ENCODE measurements at regions not wholly inside any gene's neighbourhood (a gene's known extent, or its start where the extent isn't known, plus 50 kb on each side); places are given as distances from the start of the nearest gene placed in this dataset.

DNA sequence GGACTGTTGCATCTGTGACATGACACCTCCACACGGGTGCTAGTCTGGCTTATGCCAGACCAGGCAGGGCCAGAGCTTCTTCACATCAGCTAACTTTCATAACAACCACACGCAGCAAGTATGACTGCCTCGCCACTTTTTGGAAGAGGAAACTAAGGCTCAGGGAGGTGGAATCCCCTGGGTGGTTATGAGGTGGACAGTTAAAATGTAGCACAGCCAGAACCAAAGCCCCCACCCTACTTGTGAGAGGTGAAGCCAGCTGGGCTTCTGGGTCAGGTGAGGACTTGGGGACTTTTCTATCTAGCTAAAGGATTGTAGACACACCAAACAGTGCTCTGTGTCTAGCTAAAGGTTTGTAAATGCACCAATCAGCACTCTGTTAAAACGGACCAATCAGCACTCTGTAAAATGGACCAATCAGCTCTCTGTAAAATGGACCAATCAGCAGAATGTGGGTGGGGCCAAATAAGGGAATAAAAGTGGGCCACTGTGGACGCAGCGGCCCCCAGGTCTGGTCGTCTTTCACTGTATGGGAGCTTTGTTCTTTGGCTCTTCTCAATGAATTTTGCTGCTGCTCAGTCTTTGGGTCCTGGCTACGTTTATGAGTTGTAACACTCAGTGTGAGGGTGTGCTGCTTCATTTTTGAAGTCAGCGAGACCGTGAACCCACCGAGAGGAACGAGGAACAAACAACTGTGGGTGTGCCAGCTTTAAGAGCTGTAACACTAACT lies 171.0 kb downstream of the PTPN20 start:
- no peak for DNase-seq (ENCODE audit: low read depth)
- no peak overlapping the region for H3K4me3 ChIP-seq (ENCODE audit: low read depth, low read length)
- TF ChIP-seq, protein P1, sequence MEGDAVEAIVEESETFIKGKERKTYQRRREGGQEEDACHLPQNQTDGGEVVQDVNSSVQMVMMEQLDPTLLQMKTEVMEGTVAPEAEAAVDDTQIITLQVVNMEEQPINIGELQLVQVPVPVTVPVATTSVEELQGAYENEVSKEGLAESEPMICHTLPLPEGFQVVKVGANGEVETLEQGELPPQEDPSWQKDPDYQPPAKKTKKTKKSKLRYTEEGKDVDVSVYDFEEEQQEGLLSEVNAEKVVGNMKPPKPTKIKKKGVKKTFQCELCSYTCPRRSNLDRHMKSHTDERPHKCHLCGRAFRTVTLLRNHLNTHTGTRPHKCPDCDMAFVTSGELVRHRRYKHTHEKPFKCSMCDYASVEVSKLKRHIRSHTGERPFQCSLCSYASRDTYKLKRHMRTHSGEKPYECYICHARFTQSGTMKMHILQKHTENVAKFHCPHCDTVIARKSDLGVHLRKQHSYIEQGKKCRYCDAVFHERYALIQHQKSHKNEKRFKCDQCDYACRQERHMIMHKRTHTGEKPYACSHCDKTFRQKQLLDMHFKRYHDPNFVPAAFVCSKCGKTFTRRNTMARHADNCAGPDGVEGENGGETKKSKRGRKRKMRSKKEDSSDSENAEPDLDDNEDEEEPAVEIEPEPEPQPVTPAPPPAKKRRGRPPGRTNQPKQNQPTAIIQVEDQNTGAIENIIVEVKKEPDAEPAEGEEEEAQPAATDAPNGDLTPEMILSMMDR (conservative IDR thresholded peaks at IDR 0.05; ENCODE audit: low read depth, low read length) = no peak

DNA sequence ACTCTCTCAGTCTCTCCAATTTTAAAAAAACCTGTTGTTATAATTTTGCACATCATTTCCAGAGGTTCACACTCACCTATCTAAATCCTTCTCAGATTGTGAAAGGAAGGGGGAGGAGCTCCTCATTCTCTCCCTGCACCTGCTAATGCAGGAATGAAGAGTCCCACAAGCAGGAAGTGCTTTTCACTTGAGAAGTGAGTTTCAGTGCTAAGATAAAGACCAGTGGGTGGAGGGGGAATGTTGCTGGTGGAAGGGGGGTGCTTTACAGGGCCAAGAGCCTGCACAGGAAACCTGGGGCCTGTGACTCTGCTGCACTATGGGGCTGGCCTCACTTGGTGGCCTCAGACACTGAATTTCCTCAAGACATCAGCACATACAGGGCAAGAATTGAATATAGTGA lies 176.4 kb downstream of the PTPN20 start:
- DNase-seq (ENCODE audit: low read depth) = no peak
- TF ChIP-seq, protein P1 (conservative IDR thresholded peaks at IDR 0.05; ENCODE audit: low read depth, low read length) = no peak
- no peak overlapping the region for H3K4me3 ChIP-seq (ENCODE audit: low read depth, low read length)

DNA sequence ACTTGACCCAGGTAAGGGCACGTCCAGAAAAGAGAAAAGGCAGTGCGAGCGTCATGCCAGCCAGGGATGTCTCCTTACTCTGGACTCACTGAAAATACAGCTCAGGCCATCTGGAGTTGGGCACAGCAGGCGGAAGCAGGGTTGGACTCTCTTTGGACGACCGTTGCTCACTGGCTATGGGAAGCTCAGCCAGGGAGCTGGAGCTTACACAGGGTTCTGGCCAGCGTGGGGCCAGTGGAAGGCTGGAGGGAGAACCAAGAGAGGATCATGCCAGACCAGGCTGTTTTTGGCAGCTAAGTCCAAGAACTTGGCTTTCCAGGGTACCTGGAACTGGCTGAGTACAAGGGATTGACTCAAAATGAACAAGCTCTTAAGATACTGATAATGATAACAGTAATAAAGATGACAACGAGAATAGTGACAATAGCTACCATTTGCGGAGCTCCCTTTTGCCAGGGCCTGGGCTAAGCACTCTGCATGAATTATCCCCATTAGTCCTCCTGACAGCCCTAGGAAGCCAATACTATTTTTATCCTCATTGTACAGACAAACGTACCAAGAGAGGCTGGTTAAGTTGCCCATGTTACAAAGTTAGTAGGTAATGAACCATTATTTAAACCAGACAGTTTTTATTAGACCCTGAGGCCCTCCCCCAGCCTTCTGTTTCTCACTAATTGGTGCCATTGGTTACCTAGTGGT lies 177.6 kb downstream of the PTPN20 start:
- no peak overlapping the region for H3K4me3 ChIP-seq (ENCODE audit: low read depth, low read length)
- DNase-seq (ENCODE audit: low read depth) = no peak
- TF ChIP-seq, protein P1 (conservative IDR thresholded peaks at IDR 0.05; ENCODE audit: low read depth, low read length) = no peak

DNA sequence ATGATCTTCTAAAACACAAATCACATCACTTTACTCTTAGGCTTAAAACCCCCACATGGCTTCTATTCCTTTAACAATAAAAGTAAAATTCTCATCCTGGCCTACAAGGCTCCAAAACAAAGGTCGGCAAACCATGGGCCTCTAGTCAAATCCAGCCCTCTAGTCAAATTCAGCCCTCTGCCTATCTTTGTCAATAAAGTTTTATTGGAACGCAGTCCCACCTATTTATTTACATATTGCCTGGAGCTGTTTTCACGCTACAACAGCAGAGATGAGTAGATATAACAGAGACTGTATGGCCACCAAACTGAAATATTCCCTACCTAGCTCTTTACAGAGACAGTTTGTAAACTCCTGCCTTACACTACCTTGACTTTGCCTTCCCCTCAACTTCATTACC lies 178.8 kb downstream of the PTPN20 start:
- TF ChIP-seq, protein P1 (conservative IDR thresholded peaks at IDR 0.05; ENCODE audit: low read depth, low read length) = no peak
- no peak overlapping the region for H3K4me3 ChIP-seq (ENCODE audit: low read depth, low read length)
- no peak for DNase-seq (ENCODE audit: low read depth)

DNA sequence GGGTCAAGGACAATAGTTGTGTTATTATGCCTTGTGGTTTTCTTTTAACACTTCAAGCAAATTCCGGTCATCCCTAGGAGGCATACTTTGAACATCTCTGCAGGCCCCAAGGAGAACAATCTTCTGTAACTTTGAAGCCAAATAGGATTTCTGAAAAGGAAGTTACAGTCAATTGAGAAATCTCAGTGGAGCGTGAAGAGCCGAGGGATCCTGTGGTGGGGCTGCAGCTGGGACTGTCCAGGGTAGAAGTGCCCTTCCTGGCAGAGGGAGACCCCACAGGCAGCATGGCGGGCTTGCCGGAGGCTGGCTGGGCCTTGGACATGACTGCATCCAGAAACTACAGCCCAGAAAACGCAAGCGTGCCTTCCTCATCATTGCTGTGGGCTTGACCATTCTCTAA lies 179.7 kb downstream of the PTPN20 start:
- no peak for DNase-seq (ENCODE audit: low read depth)
- TF ChIP-seq, protein P1 (conservative IDR thresholded peaks at IDR 0.05; ENCODE audit: low read depth, low read length) = no peak

DNA sequence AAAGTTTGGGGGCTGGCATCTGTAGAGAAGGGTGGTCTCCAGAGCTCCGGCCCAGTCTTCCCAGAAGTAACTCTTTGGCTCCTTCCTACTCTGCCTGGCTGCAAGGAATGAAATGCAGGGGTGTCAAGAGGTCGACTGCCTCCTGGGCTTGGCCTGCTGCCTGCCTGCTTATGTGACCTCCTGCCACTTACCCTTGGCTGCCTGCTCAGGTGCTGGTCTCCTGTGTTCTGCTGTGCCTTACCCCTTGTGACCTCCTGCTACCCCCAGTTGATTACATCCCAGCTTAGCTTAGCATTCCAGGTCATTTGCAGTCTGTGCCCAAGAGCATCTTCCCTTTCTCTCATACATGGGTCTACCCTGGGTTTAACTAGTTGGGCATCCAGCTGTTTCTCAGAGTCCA lies 180.2 kb downstream of the PTPN20 start:
- no peak overlapping the region for H3K4me3 ChIP-seq (ENCODE audit: low read depth, low read length)
- TF ChIP-seq, protein P1 (conservative IDR thresholded peaks at IDR 0.05; ENCODE audit: low read depth, low read length) = no peak
- no peak for DNase-seq (ENCODE audit: low read depth)

More for the DNA sequence above, 179.7 kb downstream of the PTPN20 start:
- no peak overlapping the region for H3K4me3 ChIP-seq (ENCODE audit: low read depth, low read length)

Measured in epithelial cell of proximal tubule (primary cell).